ENCODE measurements at regions not wholly inside any gene's neighbourhood (a gene's known extent, or its start where the extent isn't known, plus 50 kb on each side); places are given as distances from the start of the nearest gene placed in this dataset.
A peak's percentile ranks its signal among the peaks of the same experiment; 100 is the strongest.
"Not testable (repeated sequence)": the region's sequence is repeated elsewhere in the genome, so short reads cannot be mapped to it uniquely, and the experiment has no call there.

GRCh38 chr11:24199461-24199860, 297.4 kb upstream of the LUZP2 start:
- DNase-seq, result no peak

- no peak for DNase-seq
Observed at GRCh38 chr11:24206030-24206429, 290.8 kb upstream of the LUZP2 start.

GRCh38 chr11:24206511-24206910, 290.3 kb upstream of the LUZP2 start:
- no peak for DNase-seq

- no peak for DNase-seq
Observed at GRCh38 chr11:24216488-24216887, 280.4 kb upstream of the LUZP2 start.

- DNase-seq, result not testable (repeated sequence)
Observed at GRCh38 chr11:24217319-24217718, 279.5 kb upstream of the LUZP2 start.

- no peak for DNase-seq
Observed at GRCh38 chr11:24225501-24225900, 271.4 kb upstream of the LUZP2 start.

- no peak for DNase-seq
Observed at GRCh38 chr11:24226606-24227005, 270.2 kb upstream of the LUZP2 start.

GRCh38 chr11:24233041-24233440, 263.8 kb upstream of the LUZP2 start:
- DNase-seq, result no peak

GRCh38 chr11:24234822-24235508, 261.9 kb upstream of the LUZP2 start:
- peak; percentile 23 for DNase-seq

GRCh38 chr11:24238771-24239645, 257.8 kb upstream of the LUZP2 start:
- peak; percentile 89 for DNase-seq

- no peak for DNase-seq
Observed at GRCh38 chr11:24239930-24240329, 256.9 kb upstream of the LUZP2 start.

GRCh38 chr11:24240496-24241175, 256.2 kb upstream of the LUZP2 start:
- DNase-seq, result peak; percentile 56

GRCh38 chr11:24246715-24247114, 250.1 kb upstream of the LUZP2 start:
- no peak for DNase-seq

- no peak for DNase-seq
Observed at GRCh38 chr11:24247846-24248245, 249.0 kb upstream of the LUZP2 start.

GRCh38 chr11:24249921-24250320, 246.9 kb upstream of the LUZP2 start:
- DNase-seq, result no peak

- no peak for DNase-seq
Observed at GRCh38 chr11:24253237-24253760, 243.6 kb upstream of the LUZP2 start.

- DNase-seq, result no peak
Observed at GRCh38 chr11:24264868-24265267, 232.0 kb upstream of the LUZP2 start.

- no peak for DNase-seq
Observed at GRCh38 chr11:24267014-24267413, 229.8 kb upstream of the LUZP2 start.

- no peak for DNase-seq
Observed at GRCh38 chr11:24271798-24272197, 225.1 kb upstream of the LUZP2 start.

- DNase-seq, result not testable (repeated sequence)
Observed at GRCh38 chr11:24274214-24274781, 222.6 kb upstream of the LUZP2 start.

GRCh38 chr11:24286238-24286637, 210.6 kb upstream of the LUZP2 start:
- DNase-seq, result no peak

GRCh38 chr11:24289301-24289700, 207.6 kb upstream of the LUZP2 start:
- no peak for DNase-seq

- no peak for DNase-seq
Observed at GRCh38 chr11:24293964-24294363, 202.9 kb upstream of the LUZP2 start.
